ENCODE measurements at regions not wholly inside any gene's neighbourhood (a gene's known extent, or its start where the extent isn't known, plus 50 kb on each side); places are given as distances from the start of the nearest gene placed in this dataset.

- no peak overlapping the region for H3K9ac ChIP-seq (ENCODE audit: insufficient read depth in 1 of 2, low read length in 2 of 2)
- no peak overlapping the region for H3K4me3 ChIP-seq
- ATAC-seq (ENCODE audit: insufficient read depth, low FRiP score) (no peak), DNase-seq (no peak)
- 74 to 79% methylated on average over 2 of the region's 2 CpGs for WGBS, 2 donors
- no peak overlapping the region for H3K27ac ChIP-seq (ENCODE audit: low read depth in 1 of 2, low read length in 1 of 2)
- peaks cover 0 to 20% (median 4%) of the 10 kb centered on the region in 5 donors for H3K4me1 ChIP-seq (ENCODE audit: control insufficient read depth in 5 of 5, insufficient read depth in 5 of 5, low read length in 5 of 5)
- no peaks in the 10 kb centered on the region for H3K9me3 ChIP-seq (ENCODE audit: control insufficient read depth in 4 of 4, insufficient read depth in 3 of 4, low read length in 3 of 4)
- H3K36me3 ChIP-seq (ENCODE audit: control insufficient read depth in 4 of 4, insufficient read depth in 4 of 4, low read length in 4 of 4), result no peaks in the 10 kb centered on the region
- no peak for TF ChIP-seq CTCF (IDR thresholded peaks at IDR 0.05; ENCODE audit: control extremely low read depth, extremely low read depth)
- H3K27me3 ChIP-seq (ENCODE audit: control insufficient read depth in 3 of 3, insufficient read depth in 3 of 3, low read length in 2 of 3), result peaks cover 0 to 2% (median 0%) of the 10 kb centered on the region in 3 donors
Observed at GRCh38 chr10:125348536-125348935, 188.2 kb upstream of the CTBP2 start.

- H3K36me3 ChIP-seq (ENCODE audit: control insufficient read depth in 4 of 4, insufficient read depth in 4 of 4, low read length in 4 of 4), result no peaks in the 10 kb centered on the region
- peaks cover 0 to 20% (median 4%) of the 10 kb centered on the region in 5 donors for H3K4me1 ChIP-seq (ENCODE audit: control insufficient read depth in 5 of 5, insufficient read depth in 5 of 5, low read length in 5 of 5)
- 49 to 60% methylated on average over 19 of the region's 19 CpGs for WGBS, 2 donors
- peak; percentile 57 to 69 (median 57) for DNase-seq
- peak overlapping the region in 1 of 2 donors; percentile 40 for H3K9ac ChIP-seq (ENCODE audit: insufficient read depth in 1 of 2, low read length in 2 of 2)
- no peak overlapping the region for H3K4me3 ChIP-seq
- no peak overlapping the region for H3K27ac ChIP-seq (ENCODE audit: low read depth in 1 of 2, low read length in 1 of 2)
- ATAC-seq (ENCODE audit: insufficient read depth, low FRiP score), result no peak
- peaks cover 0 to 2% (median 0%) of the 10 kb centered on the region in 3 donors for H3K27me3 ChIP-seq (ENCODE audit: control insufficient read depth in 3 of 3, insufficient read depth in 3 of 3, low read length in 2 of 3)
- no peaks in the 10 kb centered on the region for H3K9me3 ChIP-seq (ENCODE audit: control insufficient read depth in 4 of 4, insufficient read depth in 3 of 4, low read length in 3 of 4)
- TF ChIP-seq CTCF (IDR thresholded peaks at IDR 0.05; ENCODE audit: control extremely low read depth, extremely low read depth), result no peak
Observed at GRCh38 chr10:125344573-125345171, 184.3 kb upstream of the CTBP2 start.

- H3K27ac ChIP-seq (ENCODE audit: low read depth in 1 of 2, low read length in 1 of 2), result no peak overlapping the region
- no peak overlapping the region for H3K9ac ChIP-seq (ENCODE audit: insufficient read depth in 1 of 2, low read length in 2 of 2)
- ATAC-seq (ENCODE audit: insufficient read depth, low FRiP score), result no peak
- no peaks in the 10 kb centered on the region for H3K36me3 ChIP-seq (ENCODE audit: control insufficient read depth in 4 of 4, insufficient read depth in 4 of 4, low read length in 4 of 4)
- no peak for TF ChIP-seq CTCF (IDR thresholded peaks at IDR 0.05; ENCODE audit: control extremely low read depth, extremely low read depth)
- H3K4me3 ChIP-seq, result no peak overlapping the region
- no peaks in the 10 kb centered on the region for H3K9me3 ChIP-seq (ENCODE audit: control insufficient read depth in 4 of 4, insufficient read depth in 3 of 4, low read length in 3 of 4)
- WGBS, 2 donors, result 74 to 83% methylated on average over 3 of the region's 3 CpGs
- peaks cover 0 to 20% (median 4%) of the 10 kb centered on the region in 5 donors for H3K4me1 ChIP-seq (ENCODE audit: control insufficient read depth in 5 of 5, insufficient read depth in 5 of 5, low read length in 5 of 5)
- peaks cover 0 to 2% (median 0%) of the 10 kb centered on the region in 3 donors for H3K27me3 ChIP-seq (ENCODE audit: control insufficient read depth in 3 of 3, insufficient read depth in 3 of 3, low read length in 2 of 3)
- DNase-seq, result peak in 1 of 3 donors; percentile 58
Observed at GRCh38 chr10:125343983-125344382, 183.6 kb upstream of the CTBP2 start.
